ENCODE measurements at regions not wholly inside any gene's neighbourhood (a gene's known extent, or its start where the extent isn't known, plus 50 kb on each side); places are given as distances from the start of the nearest gene placed in this dataset.

GRCh38 chr10:91162495-91163268, 57.8 kb upstream of the PCGF5 start:
- intact Hi-C loops (cut with DNase I) = loop anchor here (10.0 kb wide), 1 partner anchor 62 kb away; the partner anchor contains the start of gene PCGF5
- Histone ChIP-seq H3K27ac (peak overlapping the region; percentile 92), H3K4me3 (peak overlapping the region; percentile 87 to 91), H3K4me1 (peaks cover 19% of the 10 kb centered on the region), H3K27me3 (no peaks in the 10 kb centered on the region), H3K36me3 (no peaks in the 10 kb centered on the region), H3K9me3 (no peaks in the 10 kb centered on the region)
- no peak for DNase-seq (ENCODE audit: extremely low spot score in 2 of 2)
- TF ChIP-seq CTCF (IDR thresholded peaks at IDR 0.05) (no peak), POLR2AphosphoS5 (IDR thresholded peaks at IDR 0.05; ENCODE audit: insufficient read depth in 1 of 2, low read depth in 1 of 2) (no peak), POLR2A (IDR thresholded peaks at IDR 0.05) (peak in 1 of 2 donors; percentile 34)

GRCh38 chr10:91163269-91163868, 57.1 kb upstream of the PCGF5 start:
- H3K27ac ChIP-seq = peak overlapping the region; percentile 92
- DNase-seq (ENCODE audit: extremely low spot score in 2 of 2) = no peak
- no peaks in the 10 kb centered on the region for H3K27me3 ChIP-seq
- no peaks in the 10 kb centered on the region for H3K9me3 ChIP-seq
- no peak for TF ChIP-seq CTCF (IDR thresholded peaks at IDR 0.05)
- no peak for TF ChIP-seq POLR2A (IDR thresholded peaks at IDR 0.05)
- TF ChIP-seq POLR2AphosphoS5 (IDR thresholded peaks at IDR 0.05; ENCODE audit: insufficient read depth in 1 of 2, low read depth in 1 of 2) = no peak
- intact Hi-C loops (cut with DNase I) = loop anchor here (10.0 kb wide), 1 partner anchor 61 kb away; the partner anchor contains the start of gene PCGF5
- H3K36me3 ChIP-seq = no peaks in the 10 kb centered on the region
- H3K4me3 ChIP-seq = peak overlapping the region; percentile 87 to 91
- H3K4me1 ChIP-seq = peaks cover 19% of the 10 kb centered on the region

- intact Hi-C loops (cut with DNase I) = loop anchor here (10.0 kb wide), 1 partner anchor 61 kb away; the partner anchor contains the start of gene PCGF5
- peak in 1 of 2 donors; percentile 92 for DNase-seq (ENCODE audit: extremely low spot score in 2 of 2)
- Histone ChIP-seq H3K4me3 (peak overlapping the region; percentile 87 to 91), H3K9me3 (no peaks in the 10 kb centered on the region), H3K27ac (peak overlapping the region; percentile 92), H3K27me3 (no peaks in the 10 kb centered on the region), H3K4me1 (peaks cover 19% of the 10 kb centered on the region), H3K36me3 (no peaks in the 10 kb centered on the region)
- TF ChIP-seq POLR2AphosphoS5 (IDR thresholded peaks at IDR 0.05; ENCODE audit: insufficient read depth in 1 of 2, low read depth in 1 of 2) = peak in 1 of 2 donors; percentile 77
- no peak for TF ChIP-seq POLR2A (IDR thresholded peaks at IDR 0.05)
Measured at GRCh38 chr10:91163869-91164474, 56.5 kb upstream of the PCGF5 start.

- Histone ChIP-seq H3K36me3 (no peaks in the 10 kb centered on the region), H3K4me1 (peaks cover 19% of the 10 kb centered on the region), H3K27me3 (no peaks in the 10 kb centered on the region), H3K4me3 (peak overlapping the region in 1 of 2 donors; percentile 91), H3K9me3 (no peaks in the 10 kb centered on the region), H3K27ac (peak overlapping the region; percentile 92)
- intact Hi-C loops (cut with DNase I) = loop anchor here (10.0 kb wide), 1 partner anchor 60 kb away; the partner anchor contains the start of gene PCGF5
- DNase-seq (ENCODE audit: extremely low spot score in 2 of 2) = no peak
- TF ChIP-seq CTCF (IDR thresholded peaks at IDR 0.05) (no peak), POLR2A (IDR thresholded peaks at IDR 0.05) (no peak), POLR2AphosphoS5 (IDR thresholded peaks at IDR 0.05; ENCODE audit: insufficient read depth in 1 of 2, low read depth in 1 of 2) (no peak)
Measured at GRCh38 chr10:91164520-91165065, 55.9 kb upstream of the PCGF5 start.

GRCh38 chr10:91167406-91167805, 53.1 kb upstream of the PCGF5 start:
- intact Hi-C loops (cut with DNase I) = loop anchor here (10.0 kb wide), 1 partner anchor 57 kb away; the partner anchor contains the start of gene PCGF5
- no peak for TF ChIP-seq POLR2AphosphoS5 (IDR thresholded peaks at IDR 0.05; ENCODE audit: insufficient read depth in 1 of 2, low read depth in 1 of 2)
- TF ChIP-seq CTCF (IDR thresholded peaks at IDR 0.05) = no peak
- no peak for TF ChIP-seq POLR2A (IDR thresholded peaks at IDR 0.05)
- DNase-seq (ENCODE audit: extremely low spot score in 2 of 2) = no peak
- H3K36me3 ChIP-seq = no peaks in the 10 kb centered on the region
- no peak overlapping the region for H3K27ac ChIP-seq
- peaks cover 17% of the 10 kb centered on the region for H3K4me1 ChIP-seq
- H3K4me3 ChIP-seq = no peak overlapping the region
- H3K9me3 ChIP-seq = no peaks in the 10 kb centered on the region
- H3K27me3 ChIP-seq = no peaks in the 10 kb centered on the region

Data from vagina (tissue), 2 donors.